Left lung (tissue), 4 donors: ENCODE measurements at regions not wholly inside any gene's neighbourhood (a gene's known extent, or its start where the extent isn't known, plus 50 kb on each side); places are given as distances from the start of the nearest gene placed in this dataset.

Source experiments
- ATAC-seq: fragments of 200-7000 bp; cut with Tn5 transposase; one replicate; pipeline ENCODE4 v1.9.1; 2020; ENCODE audit warnings: moderate library complexity
- DNase-seq, 4 donors: peaks; one replicate each; pipeline ENCODE4 v3.0.0-alpha.2; 2013 to 2020
- H3K27ac ChIP-seq, 2 donors: fragments of 200-600 bp; sonication (generic) in 1 of 2; one replicate each; pipeline versions ENCODE4 v1.5.0 to v1.8.0; 2020 to 2021
- H3K27me3 ChIP-seq, 2 donors: fragments of 200-600 bp; sonication (generic) in 1 of 2; one replicate each; pipeline versions ENCODE4 v1.5.0 to v1.8.0; 2020 to 2021
- H3K36me3 ChIP-seq, 2 donors: fragments of 200-600 bp; sonication (generic) in 1 of 2; one replicate each; pipeline versions ENCODE4 v1.5.0 to v1.8.0; 2020 to 2021
- H3K4me1 ChIP-seq, 2 donors: fragments of 200-600 bp; one replicate each; pipeline ENCODE4 v1.8.0; 2021
- H3K4me3 ChIP-seq, 2 donors: fragments of 200-600 bp; sonication (generic) in 1 of 2; one replicate each; pipeline versions ENCODE4 v1.5.0 to v1.8.0; 2020 to 2021; ENCODE audit warnings: mild to moderate bottlenecking in 1 of 2
- H3K9me3 ChIP-seq, 2 donors: fragments of 200-600 bp; sonication (generic) in 1 of 2; one replicate each; pipeline versions ENCODE4 v1.5.0 to v1.8.0; 2020 to 2021
- CTCF ChIP-seq, 2 donors: fragments of 200-600 bp; sonication (generic) in 1 of 2; IDR thresholded peaks; one replicate each; pipeline versions ENCODE4 v1.5.0 to v1.8.0; 2021; ENCODE audit warnings: antibody characterized with exemption in 2 of 2
- intact Hi-C, 2 donors: fragments of 100-400 bp; cut with DNase I; formaldehyde crosslinking; loops; one replicate each; pipeline versions ENCODE4 v1.11.2 to v1.14.2; 2022
- donor health status: DM: no; HTN: yes; CAD: no.
- donor health status: DM: no; HTN: no; CAD: no.

GRCh38 chr7:52652621-52653020 is 382.8 kb upstream of the POM121L12 start:
- no peak for TF ChIP-seq CTCF (IDR thresholded peaks at IDR 0.05)
- ATAC-seq = no peak

GRCh38 chr7:52648872-52649271 is 386.6 kb upstream of the POM121L12 start:
- intact Hi-C loops = no loop called here
- TF ChIP-seq CTCF (IDR thresholded peaks at IDR 0.05) = no peak
- Histone ChIP-seq H3K4me1 (no peaks in the 10 kb centered on the region), H3K4me3 (no peak overlapping the region), H3K36me3 (no peaks in the 10 kb centered on the region), H3K9me3 (peaks cover 0 to 6% of the 10 kb centered on the region in 2 donors), H3K27ac (no peak overlapping the region), H3K27me3 (no peaks in the 10 kb centered on the region)
- ATAC-seq (no peak), DNase-seq (no peak)

More at GRCh38 chr7:52652621-52653020, 382.8 kb upstream of the POM121L12 start:
- Histone ChIP-seq H3K4me3 (no peak overlapping the region), H3K27ac (no peak overlapping the region), H3K36me3 (no peaks in the 10 kb centered on the region), H3K27me3 (no peaks in the 10 kb centered on the region), H3K9me3 (no peaks in the 10 kb centered on the region), H3K4me1 (no peaks in the 10 kb centered on the region)
- intact Hi-C loops = no loop called here
- DNase-seq = no peak

GRCh38 chr7:52647046-52647445 is 388.4 kb upstream of the POM121L12 start:
- Histone ChIP-seq H3K27me3 (no peaks in the 10 kb centered on the region), H3K4me1 (no peaks in the 10 kb centered on the region), H3K9me3 (peaks cover 0 to 6% of the 10 kb centered on the region in 2 donors), H3K27ac (no peak overlapping the region), H3K36me3 (no peaks in the 10 kb centered on the region), H3K4me3 (no peak overlapping the region)
- TF ChIP-seq CTCF (IDR thresholded peaks at IDR 0.05) = no peak
- ATAC-seq = no peak
- intact Hi-C loops = no loop called here
- no peak for DNase-seq

GRCh38 chr7:52639981-52640380 is 395.5 kb upstream of the POM121L12 start:
- ATAC-seq = no peak
- intact Hi-C loops = no loop called here

GRCh38 chr7:52639126-52639525 is 396.3 kb upstream of the POM121L12 start:
- intact Hi-C loops = no loop called here
- Histone ChIP-seq H3K4me1 (no peaks in the 10 kb centered on the region), H3K36me3 (no peaks in the 10 kb centered on the region), H3K4me3 (no peak overlapping the region), H3K27ac (no peak overlapping the region), H3K9me3 (peaks cover 0 to 3% of the 10 kb centered on the region in 2 donors), H3K27me3 (no peaks in the 10 kb centered on the region)
- DNase-seq (no peak), ATAC-seq (no peak)
- TF ChIP-seq CTCF (IDR thresholded peaks at IDR 0.05) = no peak

More at GRCh38 chr7:52639981-52640380, 395.5 kb upstream of the POM121L12 start:
- no peaks in the 10 kb centered on the region for H3K4me1 ChIP-seq
- no peak for DNase-seq
- H3K27ac ChIP-seq = no peak overlapping the region
- H3K9me3 ChIP-seq = peaks cover 0 to 3% of the 10 kb centered on the region in 2 donors
- H3K36me3 ChIP-seq = no peaks in the 10 kb centered on the region
- TF ChIP-seq CTCF (IDR thresholded peaks at IDR 0.05) = no peak
- H3K27me3 ChIP-seq = no peaks in the 10 kb centered on the region
- H3K4me3 ChIP-seq = no peak overlapping the region
